Neuronal stem cell (in vitro differentiated cells): ENCODE measurements at regions not wholly inside any gene's neighbourhood (a gene's known extent, or its start where the extent isn't known, plus 50 kb on each side); places are given as distances from the start of the nearest gene placed in this dataset.

Experiments
- DNase-seq: peaks from one replicate; pipeline ENCODE4 v3.0.0-alpha.2; 2013; ENCODE audit warnings: low spot score
- H2AFZ ChIP-seq: one replicate; pipeline ENCODE4 v1.6.1; 2013; ENCODE audit warnings: mild to moderate bottlenecking, low read length, inconsistent platforms
- H2AK5ac ChIP-seq: 2 replicates; pipeline ENCODE4 v1.6.1; 2013; ENCODE audit warnings: low read depth, mild to moderate bottlenecking, inconsistent platforms, low read length, moderate library complexity, mixed read lengths
- H2BK120ac ChIP-seq: 2 replicates; pipeline ENCODE4 v1.6.1; 2013; ENCODE audit warnings: low read depth, mild to moderate bottlenecking, inconsistent platforms, low read length, moderate library complexity, mixed read lengths
- H2BK12ac ChIP-seq: one replicate; pipeline ENCODE4 v1.6.1; 2013; ENCODE audit warnings: low read length, inconsistent platforms
- H2BK15ac ChIP-seq: 2 replicates; pipeline ENCODE4 v1.6.1; 2013; ENCODE audit warnings: mild to moderate bottlenecking, low read length, inconsistent platforms, mixed read lengths
- H2BK5ac ChIP-seq: one replicate; pipeline ENCODE4 v1.6.1; 2013; ENCODE audit warnings: inconsistent platforms, mild to moderate bottlenecking, low read length, moderate library complexity
- H3K14ac ChIP-seq: one replicate; pipeline ENCODE4 v1.6.1; 2013; ENCODE audit warnings: low read length, inconsistent platforms
- H3K18ac ChIP-seq: 2 replicates; pipeline ENCODE4 v1.6.1; 2013; ENCODE audit warnings: low read length, inconsistent platforms
- H3K23ac ChIP-seq: 2 replicates; pipeline ENCODE4 v1.6.1; 2013; ENCODE audit warnings: low read depth, mild to moderate bottlenecking, mixed read lengths, low read length, inconsistent platforms; ENCODE audit not compliant: poor library complexity
- H3K27ac ChIP-seq: replicated peaks from 3 replicates; pipeline ENCODE4 v1.5.1; 2013; ENCODE audit warnings: low read length, inconsistent platforms
- H3K27me3 ChIP-seq, 3 experiments: 2 replicates each; pipeline ENCODE4 v1.6.1; 2013; ENCODE audit warnings: low read length in 3 of 3, mild to moderate bottlenecking in 2 of 3, inconsistent platforms in 1 of 3, low read depth in 1 of 3, mixed read lengths in 1 of 3, moderate library complexity in 1 of 3; ENCODE audit not compliant: control insufficient read depth in 3 of 3, insufficient read depth in 3 of 3
- H3K36me3 ChIP-seq, 2 donors: replicated peaks in 1 of 2; 2 replicates each; pipeline ENCODE4 v1.6.1; 2013; ENCODE audit warnings: low read length in 2 of 2; ENCODE audit not compliant: control insufficient read depth in 2 of 2, insufficient read depth in 2 of 2
- H3K4ac ChIP-seq: 2 replicates; pipeline ENCODE4 v1.6.1; 2013; ENCODE audit warnings: inconsistent platforms, mild to moderate bottlenecking, low read length, moderate library complexity
- H3K4me1 ChIP-seq, 2 donors: 1 replicate in 1 of 2; 2 replicates in 1 of 2; pipeline ENCODE4 v1.6.1; 2013; ENCODE audit warnings: low read length in 2 of 2, low read depth in 1 of 2; ENCODE audit not compliant: control insufficient read depth in 2 of 2, insufficient read depth in 1 of 2
- H3K4me2 ChIP-seq: one replicate; pipeline ENCODE4 v1.6.1; 2013; ENCODE audit warnings: mild to moderate bottlenecking, low read length, inconsistent platforms; ENCODE audit not compliant: insufficient read depth, poor library complexity, severe bottlenecking
- H3K4me3 ChIP-seq, 2 donors: 2 replicates each; pipeline ENCODE4 v1.5.1; 2013; ENCODE audit warnings: low read length in 2 of 2, mild to moderate bottlenecking in 2 of 2, inconsistent platforms in 1 of 2, moderate library complexity in 1 of 2
- H3K79me1 ChIP-seq: one replicate; pipeline ENCODE4 v1.6.1; 2013; ENCODE audit warnings: low read depth, mild to moderate bottlenecking, inconsistent platforms, low read length, moderate library complexity
- H3K9ac ChIP-seq: one replicate; pipeline ENCODE4 v1.6.1; 2013; ENCODE audit warnings: mild to moderate bottlenecking, low read depth, low read length, inconsistent platforms; ENCODE audit not compliant: poor library complexity
- H3K9me3 ChIP-seq, 2 donors: replicated peaks in 1 of 2; 2 replicates each; pipeline versions ENCODE3 to v1.6.1; 2013; ENCODE audit warnings: low read length in 2 of 2, mild to moderate bottlenecking in 2 of 2, inconsistent platforms in 1 of 2, low read depth in 1 of 2, mixed read lengths in 1 of 2, moderate library complexity in 1 of 2; ENCODE audit not compliant: control insufficient read depth in 2 of 2, insufficient read depth in 1 of 2
- H4K8ac ChIP-seq: one replicate; pipeline ENCODE4 v1.6.1; 2013; ENCODE audit warnings: low read depth, mild to moderate bottlenecking, inconsistent platforms, low read length, moderate library complexity
- H4K91ac ChIP-seq: one replicate; pipeline ENCODE4 v1.6.1; 2013; ENCODE audit warnings: low read length, low read depth, mild to moderate bottlenecking, inconsistent platforms; ENCODE audit not compliant: poor library complexity
- WGBS, 2 donors: extraction: QIAGEN DNeasy Blood & Tissue Kit; methylation state at CpG; one replicate each; pipeline ENCODE4 v1.1.7; 2013; ENCODE audit warnings: missing lambda C conversion rate in 2 of 2, mixed read lengths in 1 of 2; ENCODE audit not compliant: insufficient read length in 2 of 2, insufficient replicate concordance in 1 of 2; ENCODE audit errors: extremely low coverage in 2 of 2; 5-methylcytosine and 5-hydroxymethylcytosine counted together

DNA sequence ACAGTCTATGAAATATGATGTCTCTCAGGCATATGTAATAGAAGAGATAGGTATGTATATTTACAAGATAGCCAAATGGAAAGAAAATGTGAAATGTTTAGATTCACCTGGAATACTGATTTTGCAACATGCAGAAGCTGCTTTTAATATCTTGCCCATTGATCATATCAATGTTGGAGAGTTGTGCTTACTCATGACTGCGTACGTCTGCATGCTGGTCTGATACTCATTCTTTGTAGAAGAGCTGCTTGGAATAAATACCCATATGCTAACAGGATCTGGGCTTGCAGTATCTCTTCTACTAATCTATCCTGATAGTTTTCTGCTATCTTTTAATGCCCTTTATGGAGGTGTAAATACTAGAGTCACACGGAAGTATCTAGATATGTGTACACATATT, 120.6 kb upstream of the FOXP2 start:
- WGBS, 2 donors: no CpG with 5 or more reads among the region's 3 CpGs
- Histone ChIP-seq H2AFZ (no peak overlapping the region), H2BK5ac (no peak overlapping the region), H3K4ac (no peak overlapping the region), H3K36me3 (no peaks in the 10 kb centered on the region), H3K27me3 (no peaks in the 10 kb centered on the region), H3K4me3 (no peak overlapping the region), H3K27ac (no peak overlapping the region), H3K23ac (no peak overlapping the region), H3K18ac (no peak overlapping the region), H4K91ac (no peak overlapping the region), H3K14ac (no peak overlapping the region), H2AK5ac (no peak overlapping the region), H3K9me3 (peaks cover 0 to 10% of the 10 kb centered on the region in 2 donors), H3K4me1 (peaks cover 0 to 2% of the 10 kb centered on the region in 2 donors), H3K9ac (no peak overlapping the region), H4K8ac (no peak overlapping the region), H2BK120ac (no peak overlapping the region), H3K4me2 (no peak overlapping the region), H3K79me1 (no peaks in the 10 kb centered on the region), H2BK12ac (no peak overlapping the region), H2BK15ac (no peak overlapping the region)
- DNase-seq: no peak

DNA sequence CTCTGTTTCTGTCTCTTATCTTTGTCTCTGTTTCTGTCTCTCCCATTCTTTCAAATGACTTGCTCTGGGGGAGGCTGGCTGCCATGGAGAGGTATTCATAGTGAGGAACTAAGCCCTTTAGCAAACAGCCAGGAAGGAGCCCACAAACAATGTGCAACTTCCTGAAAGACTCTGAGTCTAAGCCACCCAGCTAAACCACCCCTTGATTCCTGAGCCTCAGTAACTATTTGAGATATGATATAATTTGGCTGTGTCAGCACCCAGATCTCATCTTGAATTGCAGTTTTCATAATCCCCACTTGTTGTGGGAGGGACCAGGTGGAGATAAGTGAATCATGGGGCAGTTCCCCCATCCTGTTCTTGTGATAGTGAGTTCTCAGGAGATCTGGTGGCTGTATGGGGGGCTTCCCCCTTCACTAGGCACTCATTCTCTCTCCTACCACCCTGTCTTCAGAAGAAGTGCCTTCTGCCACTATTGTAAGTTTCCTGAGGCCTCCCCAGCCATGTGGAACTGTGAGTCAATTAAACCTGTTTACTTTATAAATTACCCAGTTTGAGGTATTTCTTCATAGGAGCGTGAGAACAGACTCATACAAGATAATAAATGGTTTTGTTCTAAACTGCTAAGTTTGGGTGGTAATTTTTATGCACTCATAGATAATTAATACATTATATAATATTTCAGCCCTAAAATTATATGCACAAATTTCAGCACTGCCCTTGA, 121.2 kb upstream of the FOXP2 start:
- Histone ChIP-seq H2BK15ac (no peak overlapping the region), H2BK5ac (no peak overlapping the region), H2AFZ (no peak overlapping the region), H3K4me2 (no peak overlapping the region), H3K4ac (no peak overlapping the region), H2AK5ac (no peak overlapping the region), H3K14ac (no peak overlapping the region), H3K79me1 (no peaks in the 10 kb centered on the region), H2BK12ac (no peak overlapping the region), H3K27me3 (no peaks in the 10 kb centered on the region), H2BK120ac (no peak overlapping the region), H3K23ac (no peak overlapping the region), H3K9me3 (peaks cover 0 to 10% of the 10 kb centered on the region in 2 donors), H3K9ac (no peak overlapping the region), H3K36me3 (no peaks in the 10 kb centered on the region), H3K27ac (no peak overlapping the region), H4K91ac (no peak overlapping the region), H3K4me1 (peaks cover 0 to 2% of the 10 kb centered on the region in 2 donors), H3K18ac (peak overlapping the region; percentile 64), H4K8ac (no peak overlapping the region), H3K4me3 (no peak overlapping the region)
- DNase-seq: no peak
- WGBS, 2 donors: no CpG with 5 or more reads among the region's 1 CpG

DNA sequence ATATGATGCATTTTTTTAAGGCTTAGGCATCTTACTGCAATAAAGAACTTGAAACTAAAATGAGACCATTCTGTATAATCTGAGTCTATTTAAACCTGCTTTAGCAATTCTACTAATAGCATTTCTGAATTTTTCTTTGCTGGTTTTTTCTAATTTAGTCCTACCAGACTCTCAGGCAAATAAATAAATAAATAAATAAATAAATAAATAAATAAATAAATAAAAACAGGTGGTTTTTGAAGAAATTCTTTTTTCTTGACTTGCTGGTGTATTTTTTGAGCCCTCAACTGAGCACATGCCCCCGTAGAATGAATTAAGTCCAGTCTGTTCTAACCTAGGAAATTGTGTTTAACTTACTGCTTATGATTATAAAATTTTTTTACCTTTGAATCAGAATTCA, 134.7 kb upstream of the FOXP2 start:
- Histone ChIP-seq H3K4me1 (no peaks in the 10 kb centered on the region), H2BK120ac (no peak overlapping the region), H3K27ac (no peak overlapping the region), H3K27me3 (no peaks in the 10 kb centered on the region), H3K18ac (no peak overlapping the region), H2AK5ac (no peak overlapping the region), H4K8ac (no peak overlapping the region), H3K14ac (no peak overlapping the region), H3K4ac (no peak overlapping the region), H3K4me3 (no peak overlapping the region), H2AFZ (no peak overlapping the region), H3K9ac (no peak overlapping the region), H3K4me2 (no peak overlapping the region), H3K9me3 (peaks cover 0 to 6% of the 10 kb centered on the region in 2 donors), H2BK15ac (no peak overlapping the region), H4K91ac (no peak overlapping the region), H2BK5ac (no peak overlapping the region), H3K36me3 (no peaks in the 10 kb centered on the region), H3K23ac (no peak overlapping the region), H2BK12ac (no peak overlapping the region), H3K79me1 (no peaks in the 10 kb centered on the region)
- no CpG with 5 or more reads among the region's 1 CpG for WGBS, 2 donors
- no peak for DNase-seq

DNA sequence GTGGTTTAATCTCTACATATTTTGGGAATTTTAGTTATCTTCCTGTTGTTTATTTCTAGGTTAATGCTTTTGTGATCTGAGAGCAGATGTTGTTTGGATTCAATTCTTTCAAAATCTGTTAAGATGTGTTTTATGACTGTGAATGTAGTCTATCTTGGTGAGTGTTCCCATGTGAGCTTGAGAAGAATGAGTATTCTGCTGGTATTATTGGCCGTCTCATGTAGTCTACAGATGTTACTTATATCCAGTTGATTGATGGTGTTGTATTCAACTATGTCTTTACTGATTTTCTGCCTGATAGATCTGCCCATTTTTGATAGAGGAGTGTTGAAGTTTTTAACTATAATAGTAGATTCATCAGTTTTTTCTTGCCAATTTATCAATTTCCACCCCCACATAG, 141.4 kb upstream of the FOXP2 start:
- Histone ChIP-seq H4K91ac (no peak overlapping the region), H3K23ac (no peak overlapping the region), H3K9me3 (peaks cover 0 to 16% of the 10 kb centered on the region in 2 donors), H4K8ac (no peak overlapping the region), H2AK5ac (no peak overlapping the region), H3K79me1 (no peaks in the 10 kb centered on the region), H3K4me2 (no peak overlapping the region), H3K27ac (no peak overlapping the region), H3K14ac (no peak overlapping the region), H3K36me3 (no peaks in the 10 kb centered on the region), H2BK15ac (no peak overlapping the region), H2BK5ac (no peak overlapping the region), H3K9ac (no peak overlapping the region), H3K18ac (no peak overlapping the region), H2BK12ac (no peak overlapping the region), H3K4ac (no peak overlapping the region), H3K4me3 (no peak overlapping the region), H2AFZ (no peak overlapping the region), H2BK120ac (no peak overlapping the region), H3K4me1 (no peaks in the 10 kb centered on the region), H3K27me3 (no peaks in the 10 kb centered on the region)
- WGBS, 2 donors: no CpG with 5 or more reads among the region's 1 CpG
- DNase-seq: no peak
